H1 (cell line): ENCODE measurements at regions not wholly inside any gene's neighbourhood (a gene's known extent, or its start where the extent isn't known, plus 50 kb on each side); places are given as distances from the start of the nearest gene placed in this dataset.

Experiments
- CTCF ChIA-PET: fragments of 300-600 bp; sonication (Branson Sonifier 250); formaldehyde crosslinking; loops from one replicate; lab custom pipeline; 2021; ENCODE audit not compliant: partially characterized antibody; lab: Charles Lee
- POLR2A ChIA-PET: fragments of 300-600 bp; sonication (Branson Sonifier 250); formaldehyde crosslinking; loops from one replicate; lab custom pipeline; 2021; ENCODE audit warnings: inconsistent platforms; ENCODE audit not compliant: partially characterized antibody; lab: Charles Lee
- DNase-seq, 2 experiments: peaks; one replicate each; pipeline versions ENCODE4 v3.0.0 to v3.0.0-alpha.2; 2010 to 2022; ENCODE audit warnings: low spot score in 2 of 2, low read depth in 1 of 2, mixed read lengths in 1 of 2
- FAIRE-seq: peaks from 2 replicates; lab custom pipeline; 2011; peaks lifted over from hg19 to GRCh38; lab: Jason Lieb, UNC
- H2AFZ ChIP-seq: 2 replicates; pipeline ENCODE4 v1.8.1; 2012; ENCODE audit warnings: low read length, inconsistent platforms
- H2AK5ac ChIP-seq: 2 replicates; pipeline ENCODE4 v1.6.1; 2013; ENCODE audit warnings: low read depth, low read length
- H2BK120ac ChIP-seq: replicated peaks from 2 replicates; pipeline ENCODE3; 2013; ENCODE audit warnings: low read depth, low read length, inconsistent platforms
- H2BK12ac ChIP-seq: 2 replicates; pipeline ENCODE4 v1.6.1; 2013; ENCODE audit warnings: low read depth, low read length
- H2BK15ac ChIP-seq: 2 replicates; pipeline ENCODE4 v1.6.1; 2013; ENCODE audit warnings: low read length
- H2BK20ac ChIP-seq: 2 replicates; pipeline ENCODE4 v1.6.1; 2013; ENCODE audit warnings: low read length
- H2BK5ac ChIP-seq: 2 replicates; pipeline ENCODE4 v1.6.1; 2013; ENCODE audit warnings: low read depth, low read length
- H3K14ac ChIP-seq: 2 replicates; pipeline ENCODE4 v1.6.1; 2013; ENCODE audit warnings: inconsistent platforms; ENCODE audit not compliant: insufficient read length
- H3K18ac ChIP-seq: 2 replicates; pipeline ENCODE4 v1.6.1; 2013; ENCODE audit warnings: low read length; ENCODE audit errors: extremely low read depth
- H3K23ac ChIP-seq: 2 replicates; pipeline ENCODE4 v1.6.1; 2013; ENCODE audit warnings: inconsistent platforms; ENCODE audit not compliant: insufficient read length
- H3K23me2 ChIP-seq: 2 replicates; pipeline ENCODE4 v1.6.1; 2013; ENCODE audit warnings: low read depth, low read length
- H3K27ac ChIP-seq: 2 replicates; pipeline ENCODE4 v1.6.1; 2011; ENCODE audit warnings: low read depth, low read length, inconsistent platforms
- H3K27me3 ChIP-seq, 4 experiments: replicated peaks in 1 of 4; 1 replicate in 1 of 4; 2 replicates in 3 of 4; pipeline versions ENCODE4 v1.6.1 to v1.8.1; 2011 to 2013; ENCODE audit warnings: low read length in 3 of 4, mild to moderate bottlenecking in 3 of 4, inconsistent platforms in 2 of 4, mixed read lengths in 2 of 4, moderate library complexity in 1 of 4; ENCODE audit not compliant: control insufficient read depth in 3 of 4, insufficient read depth in 3 of 4; ENCODE audit errors: extremely low read depth in 1 of 4
- H3K36me3 ChIP-seq, 4 experiments: 2 replicates each; pipeline versions ENCODE4 v1.6.1 to v1.8.1; 2011 to 2013; ENCODE audit warnings: mild to moderate bottlenecking in 4 of 4, low read length in 3 of 4, moderate library complexity in 2 of 4, control low read depth in 1 of 4, inconsistent platforms in 1 of 4; ENCODE audit not compliant: insufficient read depth in 4 of 4, control insufficient read depth in 2 of 4
- H3K4ac ChIP-seq: replicated peaks from 2 replicates; pipeline ENCODE3; 2013; ENCODE audit warnings: low read length, low read depth, mixed read lengths, inconsistent platforms; ENCODE audit not compliant: insufficient read length
- H3K4me1 ChIP-seq, 4 experiments: replicated peaks in 1 of 4; 1 replicate in 1 of 4; 2 replicates in 3 of 4; pipeline versions ENCODE4 v1.6.1 to v1.8.1; 2011 to 2013; ENCODE audit warnings: low read length in 3 of 4, inconsistent platforms in 2 of 4, mixed read lengths in 1 of 4; ENCODE audit not compliant: insufficient read depth in 4 of 4, control insufficient read depth in 3 of 4
- H3K4me2 ChIP-seq, 2 experiments: 2 replicates each; pipeline versions ENCODE4 v1.6.1 to v1.8.1; 2011 to 2013; ENCODE audit warnings: low read depth in 2 of 2, low read length in 2 of 2, control low read depth in 1 of 2, inconsistent platforms in 1 of 2, mild to moderate bottlenecking in 1 of 2; ENCODE audit not compliant: insufficient read depth in 1 of 2
- H3K4me3 ChIP-seq, 4 experiments: fragments of 200-600, 300-600 bp in 1 of 4; sonication (generic), shearing (Covaris generic), sonication (Bioruptor Twin) in 1 of 4; 2 replicates each; pipeline versions ENCODE4 v1.5.1 to v1.8.1; 2011 to 2016; ENCODE audit warnings: low read length in 4 of 4, low read depth in 3 of 4, control low read depth in 2 of 4, inconsistent platforms in 2 of 4, mild to moderate bottlenecking in 2 of 4, mixed read lengths in 1 of 4, moderate library complexity in 1 of 4; ENCODE audit not compliant: insufficient read depth in 2 of 4; ENCODE audit errors: extremely low read depth in 1 of 4
- H3K56ac ChIP-seq: replicated peaks from 2 replicates; pipeline ENCODE3; 2013; ENCODE audit warnings: low read depth, mild to moderate bottlenecking, mixed read lengths, low read length, inconsistent platforms; ENCODE audit not compliant: insufficient read length
- H3K79me1 ChIP-seq: 2 replicates; pipeline ENCODE4 v1.6.1; 2013; ENCODE audit warnings: low read depth, low read length, control low read depth
- H3K79me2 ChIP-seq, 2 experiments: 2 replicates each; pipeline versions ENCODE4 v1.6.1 to v1.8.1; 2012 to 2013; ENCODE audit warnings: low read length in 2 of 2, mild to moderate bottlenecking in 2 of 2, inconsistent platforms in 1 of 2; ENCODE audit not compliant: insufficient read depth in 2 of 2, control insufficient read depth in 1 of 2
- H3K9ac ChIP-seq, 4 experiments: replicated peaks in 1 of 4; 1 replicate in 1 of 4; 2 replicates in 3 of 4; pipeline versions ENCODE4 v1.6.1 to v1.8.1; 2011 to 2013; ENCODE audit warnings: low read depth in 3 of 4, low read length in 3 of 4, control low read depth in 2 of 4, mild to moderate bottlenecking in 2 of 4, moderate library complexity in 2 of 4, inconsistent platforms in 1 of 4; ENCODE audit errors: extremely low read depth in 1 of 4
- H3K9me3 ChIP-seq, 2 experiments: 2 replicates each; pipeline versions ENCODE4 v1.6.1 to v1.8.1; 2012 to 2013; ENCODE audit warnings: mild to moderate bottlenecking in 2 of 2, moderate library complexity in 2 of 2, control low read depth in 1 of 2, inconsistent platforms in 1 of 2, low read depth in 1 of 2, low read length in 1 of 2, mixed read lengths in 1 of 2; ENCODE audit not compliant: insufficient read depth in 2 of 2
- H4K20me1 ChIP-seq, 2 experiments: replicated peaks in 1 of 2; 2 replicates each; pipeline versions ENCODE3 to v1.8.1; 2011 to 2013; ENCODE audit warnings: inconsistent platforms in 2 of 2, low read length in 2 of 2, mild to moderate bottlenecking in 1 of 2; ENCODE audit not compliant: insufficient read depth in 2 of 2, control insufficient read depth in 1 of 2
- H4K5ac ChIP-seq: 2 replicates; pipeline ENCODE4 v1.6.1; 2013; ENCODE audit warnings: low read length, low read depth, mixed read lengths, inconsistent platforms; ENCODE audit not compliant: insufficient read length
- H4K8ac ChIP-seq: 2 replicates; pipeline ENCODE4 v1.8.0; 2013; ENCODE audit warnings: mild to moderate bottlenecking, moderate library complexity, low read length, inconsistent platforms; ENCODE audit not compliant: insufficient read depth; ENCODE audit errors: extremely low read depth
- H4K91ac ChIP-seq: replicated peaks from 2 replicates; pipeline ENCODE3; 2013; ENCODE audit warnings: low read length, mixed read lengths, inconsistent platforms; ENCODE audit not compliant: insufficient read length
- KDM5A ChIP-seq: fragments of 200-600 bp; IDR thresholded peaks from 2 replicates; pipeline ENCODE4 v1.7.1; 2012; ENCODE audit warnings: mild to moderate bottlenecking, low read length, inconsistent platforms, mixed read lengths
- WGBS, 2 experiments: shearing (Covaris generic) in 1 of 2; methylation state at CpG; one replicate each; pipeline versions ENCODE4 v1.1.6 to v1.1.7; 2013 to 2015; ENCODE audit warnings: low lambda C conversion rate in 2 of 2, mixed read lengths in 2 of 2, inconsistent platforms in 1 of 2, low coverage in 1 of 2, missing lambda C conversion rate in 1 of 2; ENCODE audit not compliant: insufficient replicate concordance in 2 of 2, insufficient coverage in 1 of 2, insufficient read length in 1 of 2; ENCODE audit errors: extremely low coverage in 1 of 2, missing lambda C conversion rate in 1 of 2; 5-methylcytosine and 5-hydroxymethylcytosine counted together

DNA sequence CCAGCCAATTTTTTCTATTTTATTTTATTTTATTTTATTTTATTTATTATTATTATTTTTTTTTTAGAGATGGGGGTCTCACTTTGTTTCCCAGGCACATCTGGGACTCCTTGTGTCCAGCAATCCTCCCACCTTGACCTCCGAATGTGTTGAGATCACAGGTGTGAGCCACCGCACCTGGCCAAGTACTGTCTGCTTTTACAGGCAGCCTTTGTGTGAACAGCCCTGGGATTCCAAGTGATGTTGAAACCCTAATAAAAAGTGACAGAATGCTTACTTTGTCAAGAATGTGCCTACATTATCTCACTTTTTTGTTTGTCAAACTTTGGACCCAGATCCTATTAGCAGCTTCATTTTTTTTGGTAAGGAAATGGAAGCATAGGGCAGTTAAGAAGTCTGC, 220.1 kb upstream of the EDNRB start:
- WGBS, 2 experiments = 91% methylated on average over 2 of the region's 2 CpGs; no CpG with 5 or more reads in 1 of the 2 experiments
- no peak overlapping the region for H3K23ac ChIP-seq

More for the DNA sequence above, 220.1 kb upstream of the EDNRB start:
- Histone ChIP-seq H3K14ac (no peak overlapping the region), H3K27me3 (no peaks in the 10 kb centered on the region), H2BK120ac (no peak overlapping the region), H4K8ac (no peak overlapping the region), H3K9ac (no peak overlapping the region), H2AK5ac (no peak overlapping the region), H3K9me3 (no peaks in the 10 kb centered on the region), H2BK15ac (no peak overlapping the region), H2AFZ (no peak overlapping the region), H3K4ac (no peak overlapping the region), H4K91ac (no peak overlapping the region), H3K79me2 (no peaks in the 10 kb centered on the region), H3K36me3 (no peaks in the 10 kb centered on the region), H3K56ac (no peak overlapping the region), H3K27ac (no peak overlapping the region), H4K5ac (no peak overlapping the region), H3K18ac (no peak overlapping the region), H3K79me1 (no peaks in the 10 kb centered on the region), H3K4me2 (no peak overlapping the region), H3K23me2 (no peaks in the 10 kb centered on the region), H3K4me3 (no peak overlapping the region), H2BK12ac (no peak overlapping the region), H2BK5ac (no peak overlapping the region), H4K20me1 (no peaks in the 10 kb centered on the region), H2BK20ac (no peak overlapping the region), H3K4me1 (peaks cover 0 to 5% (median under 1%) of the 10 kb centered on the region in 4 experiments; a peak in 1 of 7 replicates)
- DNase-seq (no peak), FAIRE-seq (no peak)
- ChIA-PET POLR2A (no interaction called here), CTCF (interaction anchor here (0.6 to 3.4 kb wide), 17 partner anchors 9 to 1147 kb away, joined by 3 to 19 read pairs (median 5); no protein-coding TSS in a partner anchor)
- TF ChIP-seq KDM5A = no peak
